NCI-H345 (cell line): ENCODE measurements at regions not wholly inside any gene's neighbourhood (a gene's known extent, or its start where the extent isn't known, plus 50 kb on each side); places are given as distances from the start of the nearest gene placed in this dataset.

Experiments used
- DNase-seq: peaks from one replicate; lab custom pipeline; 2025; lab: John Stamatoyannopoulos, UW

- DNase-seq = no peak
These were observed 49.9 kb downstream of the SYNE3 start for GRCh38 chr14:95466506-95466905.

DNA sequence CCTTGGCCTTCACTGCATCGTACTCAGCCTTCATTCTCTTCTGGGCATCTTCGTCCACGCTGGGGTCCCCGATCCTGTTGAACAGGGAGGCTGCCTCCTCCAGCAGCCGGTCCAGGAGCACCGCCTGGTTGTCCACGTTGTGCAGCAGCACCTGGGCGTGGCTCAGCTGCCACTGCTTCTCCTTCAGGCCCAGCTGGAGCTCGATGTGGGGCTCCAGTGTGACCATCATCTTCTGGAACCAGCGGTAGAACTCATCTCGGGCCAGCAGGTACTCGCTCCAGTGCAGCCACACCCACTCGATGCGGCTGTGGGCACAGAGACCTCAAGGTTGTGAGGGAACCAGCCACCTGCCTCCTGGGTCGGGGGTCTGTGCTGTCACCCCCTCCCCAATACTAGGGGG lies 50.5 kb downstream of the SYNE3 start:
- no peak for DNase-seq

- no peak for DNase-seq
These were observed 51.1 kb downstream of the SYNE3 start for GRCh38 chr14:95465358-95465757.

GRCh38 chr14:95464514-95464913 lies 51.9 kb downstream of the SYNE3 start:
- DNase-seq = no peak

- DNase-seq = no peak
These were observed 52.3 kb downstream of the SYNE3 start for GRCh38 chr14:95464103-95464502.

DNA sequence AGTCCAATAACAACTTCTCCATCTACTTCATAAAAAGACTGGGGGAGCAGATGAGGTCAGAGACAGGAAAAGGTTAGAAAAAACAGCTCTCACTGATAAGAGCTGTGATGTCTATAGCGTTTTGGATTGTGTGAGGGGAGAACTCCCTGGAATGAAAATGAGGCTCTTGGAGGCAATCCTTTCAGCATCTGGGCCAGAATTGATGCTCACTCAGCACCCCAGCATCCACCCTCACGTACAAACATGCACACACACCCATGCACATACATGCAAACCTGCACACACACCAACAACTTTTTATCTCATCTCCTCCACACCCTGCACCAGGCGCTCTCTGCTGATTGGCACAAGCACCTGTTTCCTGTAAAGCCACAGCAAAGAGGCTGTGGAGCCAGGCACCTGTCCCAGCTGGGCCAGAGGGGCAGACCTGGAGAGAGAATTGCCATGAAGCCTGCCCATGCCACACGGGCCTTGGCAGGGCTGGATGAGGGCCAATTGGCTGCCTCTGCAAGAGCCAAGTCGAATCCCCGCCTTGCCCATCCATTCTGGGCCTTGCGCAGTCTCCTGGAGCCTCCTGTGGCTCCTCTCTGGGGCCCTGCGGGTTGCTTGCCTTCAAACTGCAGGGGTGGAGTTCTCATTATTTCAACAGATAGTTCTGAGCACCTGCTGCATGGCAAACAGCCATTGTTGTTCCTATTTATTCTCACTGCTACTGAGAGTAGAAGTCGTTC lies 53.1 kb downstream of the SYNE3 start:
- DNase-seq = peak; percentile 98

GRCh38 chr14:95462491-95462890 lies 54.0 kb downstream of the SYNE3 start:
- DNase-seq = no peak

DNA sequence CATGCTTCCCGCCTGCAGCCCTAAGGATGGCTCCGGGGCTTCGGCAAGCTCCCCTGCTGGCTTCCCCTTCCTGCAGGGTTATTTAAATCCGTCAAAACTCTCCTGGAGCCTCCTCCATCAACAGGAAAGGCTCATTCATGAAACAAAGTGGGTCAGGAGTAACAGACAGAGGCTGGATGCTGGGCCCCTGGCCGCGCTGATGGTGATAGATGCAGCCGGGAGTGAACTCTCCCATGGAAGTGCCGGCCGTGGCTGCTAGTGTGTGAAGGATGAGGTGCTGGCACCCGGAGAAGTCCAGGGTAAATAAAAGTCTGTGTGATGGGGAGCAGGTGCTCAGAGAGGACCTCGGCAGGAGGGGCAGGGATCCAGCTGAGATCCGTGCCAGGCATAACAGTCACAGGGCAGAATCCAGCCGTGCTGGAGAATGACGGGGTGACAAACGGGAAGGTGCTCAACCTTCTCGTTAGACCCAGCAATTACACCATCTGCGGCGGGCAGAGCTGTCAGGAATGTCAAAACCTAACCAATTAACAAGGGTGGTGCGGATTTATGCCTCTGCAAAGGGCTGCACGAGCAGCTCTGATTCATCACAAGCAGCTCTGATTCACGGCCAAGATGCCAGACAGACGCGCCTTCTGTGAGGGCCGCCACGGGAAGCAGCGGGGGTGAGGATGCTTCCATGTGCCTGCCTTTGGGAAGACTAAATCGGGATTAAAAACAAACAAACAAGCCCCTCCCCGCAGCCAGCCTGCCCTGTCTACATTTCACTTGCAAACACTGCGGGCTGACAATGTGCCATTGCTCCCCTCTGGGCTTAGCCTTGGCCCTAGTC lies 55.6 kb downstream of the SYNE3 start:
- peak; percentile 94 for DNase-seq

GRCh38 chr14:95458906-95459305 lies 57.5 kb downstream of the SYNE3 start:
- DNase-seq = no peak

- DNase-seq = no peak
These were observed 58.0 kb downstream of the SYNE3 start for GRCh38 chr14:95458459-95458858.

DNA sequence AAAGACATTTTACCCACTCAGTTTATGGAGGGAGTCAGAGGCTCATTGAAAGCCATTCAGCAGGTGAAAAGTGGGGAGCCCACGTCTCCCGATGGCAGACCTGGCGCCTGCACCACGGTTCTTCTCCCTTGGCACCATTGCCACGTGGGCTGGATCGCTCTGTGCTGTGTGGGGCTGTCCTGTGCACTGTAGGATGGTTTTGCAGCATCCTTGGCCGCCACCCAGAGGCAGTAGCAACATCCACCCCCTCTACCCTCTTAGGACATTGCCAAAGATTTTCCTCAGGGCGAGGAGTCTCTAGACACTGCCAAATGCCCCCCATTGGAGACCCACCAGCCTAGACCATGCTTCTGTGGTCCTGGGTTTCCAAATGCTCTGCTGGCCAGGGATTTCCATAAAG lies 60.2 kb downstream of the SYNE3 start:
- DNase-seq = no peak

GRCh38 chr14:95455246-95455645 lies 61.2 kb downstream of the SYNE3 start:
- no peak for DNase-seq

DNA sequence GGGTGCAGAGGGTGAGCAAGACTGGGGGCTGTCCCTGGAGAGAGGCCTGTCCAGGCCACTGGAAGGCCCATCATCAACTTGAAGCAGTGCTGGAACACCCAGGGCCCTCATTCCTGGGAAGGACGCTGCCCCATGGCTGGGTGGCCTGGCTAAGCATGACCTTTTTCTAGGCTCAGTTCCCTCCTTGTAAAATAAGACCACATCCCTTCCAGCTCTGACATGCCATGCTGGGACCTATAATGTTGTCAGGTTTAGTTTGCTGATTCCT lies 62.8 kb downstream of the SYNE3 start:
- DNase-seq = no peak

DNA sequence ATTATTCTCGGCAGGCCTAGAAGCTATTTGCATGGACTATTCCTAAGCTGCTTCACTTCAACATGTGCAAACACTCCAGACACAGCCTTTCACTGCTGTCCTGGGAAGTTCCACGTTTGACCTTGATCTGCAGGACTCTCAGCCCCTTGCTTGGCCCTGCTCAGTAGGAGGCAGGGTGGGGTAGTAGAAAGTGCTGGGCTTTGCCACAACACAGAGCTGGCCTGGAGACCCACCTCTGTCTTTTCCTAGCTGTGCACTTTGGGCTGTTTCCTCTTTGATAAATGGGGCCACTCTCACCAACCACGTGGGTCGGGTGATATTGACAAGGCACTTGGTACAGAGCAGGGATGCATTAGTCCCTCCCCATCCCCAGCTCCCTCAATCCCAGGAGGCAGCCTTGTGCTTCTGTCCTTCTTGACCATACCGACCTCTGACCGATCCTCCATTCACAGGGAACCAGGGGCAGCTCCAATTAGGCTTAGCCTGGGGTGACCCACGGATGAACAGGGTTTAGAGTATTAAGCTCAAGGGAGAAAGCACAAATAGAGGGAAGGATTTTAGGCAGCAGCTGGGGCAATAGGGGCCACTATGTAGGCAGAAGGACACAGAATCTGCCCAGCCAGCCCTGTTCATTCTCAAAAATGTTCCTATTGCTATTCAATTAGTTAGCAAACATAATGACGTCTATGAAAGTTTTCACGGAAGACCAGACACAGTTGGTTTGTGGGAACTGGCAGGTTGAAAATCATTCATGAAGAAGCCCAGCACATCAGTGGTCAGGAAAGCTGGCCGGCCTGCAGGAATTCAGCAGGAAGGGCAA lies 63.3 kb downstream of the SYNE3 start:
- peak; percentile 27 for DNase-seq

DNA sequence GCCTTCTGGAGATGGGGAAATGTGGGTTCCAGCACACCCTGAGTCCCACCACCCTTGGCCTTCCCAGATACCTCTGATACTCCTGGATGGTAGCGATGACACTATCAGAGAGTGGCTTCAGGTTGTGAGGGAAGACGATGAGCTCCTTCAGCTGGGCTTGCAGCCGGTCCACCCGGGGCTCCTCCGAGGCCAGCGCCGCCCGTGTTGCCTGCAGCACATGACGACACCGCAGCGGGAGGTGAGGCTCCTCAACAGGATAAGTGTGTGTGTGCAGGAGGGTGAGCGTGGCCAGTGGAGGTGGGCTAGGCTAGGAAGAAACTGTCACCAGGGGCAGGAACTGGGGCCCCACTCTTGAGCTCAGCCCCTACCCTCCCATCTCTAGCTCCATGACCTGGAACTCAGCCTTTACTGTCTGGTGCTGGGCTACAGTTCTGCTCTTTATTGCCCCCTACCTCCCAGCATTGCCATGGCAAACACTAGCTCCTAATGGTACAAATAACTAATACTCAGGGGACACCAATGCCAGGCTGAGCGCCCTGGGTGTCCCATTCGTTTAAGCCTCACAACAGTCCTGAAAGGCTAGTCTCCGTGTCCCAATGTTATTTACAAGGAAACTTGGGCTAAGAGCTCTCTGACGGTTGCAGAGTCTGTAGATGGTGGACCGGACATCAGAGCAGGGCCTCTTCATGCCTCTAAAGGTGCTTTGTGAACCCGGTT lies 64.1 kb downstream of the SYNE3 start:
- DNase-seq = peak; percentile 15

DNA sequence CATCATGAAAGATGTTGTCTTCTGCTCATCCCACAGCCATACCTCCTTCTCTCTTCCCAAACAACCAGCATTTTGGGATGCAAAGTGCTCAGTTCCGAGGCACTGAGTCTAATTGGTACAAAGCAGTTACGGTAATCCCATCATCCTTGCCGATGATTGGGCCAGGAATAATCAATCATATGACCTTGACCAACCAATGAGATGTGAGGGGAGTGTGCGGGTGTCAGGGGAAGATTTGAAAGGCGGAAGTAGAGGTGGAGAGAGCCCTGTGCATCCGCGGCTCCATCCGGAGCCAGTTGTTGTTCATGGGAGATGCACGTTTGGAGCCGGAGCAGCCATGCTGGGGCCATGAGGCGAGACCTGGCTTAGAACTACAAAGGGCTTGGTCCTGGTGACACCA lies 67.3 kb downstream of the SYNE3 start:
- no peak for DNase-seq

GRCh38 chr14:95446470-95446869 lies 70.0 kb downstream of the SYNE3 start:
- DNase-seq = no peak

DNA sequence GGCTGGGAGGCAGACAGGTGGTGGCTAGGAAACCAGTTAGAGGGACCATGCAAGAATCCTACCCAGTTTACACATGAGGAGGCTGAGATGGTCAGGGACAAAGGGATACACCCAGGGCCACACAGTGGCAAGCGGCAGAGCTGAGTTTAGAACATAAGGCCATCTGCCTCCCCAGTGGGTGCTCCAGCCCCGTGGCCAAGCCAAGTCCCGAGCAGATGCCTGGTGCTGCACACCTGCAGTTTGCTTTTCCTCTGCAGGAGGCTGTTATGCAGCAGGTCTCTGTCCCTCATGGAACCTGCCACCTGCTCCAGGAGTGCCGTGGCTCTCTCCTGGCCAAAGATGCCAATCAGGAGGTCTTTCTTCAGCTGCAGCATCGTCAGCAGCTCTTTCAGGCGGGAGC lies 70.8 kb downstream of the SYNE3 start:
- DNase-seq = peak; percentile 85

DNA sequence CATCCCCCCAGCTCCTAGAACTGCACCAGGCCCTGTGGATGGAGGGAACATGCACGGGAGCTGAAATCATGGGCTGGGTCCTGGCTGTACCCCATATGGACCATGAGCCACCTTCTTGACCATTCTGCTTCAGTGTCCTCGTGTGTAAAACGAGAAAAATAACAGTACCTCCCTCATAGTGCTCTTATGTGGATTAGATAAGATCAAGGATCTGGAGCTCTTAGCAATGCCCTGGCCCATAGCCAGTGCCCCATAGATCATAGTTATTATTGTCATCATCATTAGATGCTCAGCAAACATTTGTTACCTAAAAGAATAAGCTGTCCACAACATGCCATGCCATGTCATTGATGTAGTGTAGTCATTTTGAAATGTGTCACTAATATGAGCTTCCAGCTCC lies 71.3 kb downstream of the SYNE3 start:
- DNase-seq = no peak

DNA sequence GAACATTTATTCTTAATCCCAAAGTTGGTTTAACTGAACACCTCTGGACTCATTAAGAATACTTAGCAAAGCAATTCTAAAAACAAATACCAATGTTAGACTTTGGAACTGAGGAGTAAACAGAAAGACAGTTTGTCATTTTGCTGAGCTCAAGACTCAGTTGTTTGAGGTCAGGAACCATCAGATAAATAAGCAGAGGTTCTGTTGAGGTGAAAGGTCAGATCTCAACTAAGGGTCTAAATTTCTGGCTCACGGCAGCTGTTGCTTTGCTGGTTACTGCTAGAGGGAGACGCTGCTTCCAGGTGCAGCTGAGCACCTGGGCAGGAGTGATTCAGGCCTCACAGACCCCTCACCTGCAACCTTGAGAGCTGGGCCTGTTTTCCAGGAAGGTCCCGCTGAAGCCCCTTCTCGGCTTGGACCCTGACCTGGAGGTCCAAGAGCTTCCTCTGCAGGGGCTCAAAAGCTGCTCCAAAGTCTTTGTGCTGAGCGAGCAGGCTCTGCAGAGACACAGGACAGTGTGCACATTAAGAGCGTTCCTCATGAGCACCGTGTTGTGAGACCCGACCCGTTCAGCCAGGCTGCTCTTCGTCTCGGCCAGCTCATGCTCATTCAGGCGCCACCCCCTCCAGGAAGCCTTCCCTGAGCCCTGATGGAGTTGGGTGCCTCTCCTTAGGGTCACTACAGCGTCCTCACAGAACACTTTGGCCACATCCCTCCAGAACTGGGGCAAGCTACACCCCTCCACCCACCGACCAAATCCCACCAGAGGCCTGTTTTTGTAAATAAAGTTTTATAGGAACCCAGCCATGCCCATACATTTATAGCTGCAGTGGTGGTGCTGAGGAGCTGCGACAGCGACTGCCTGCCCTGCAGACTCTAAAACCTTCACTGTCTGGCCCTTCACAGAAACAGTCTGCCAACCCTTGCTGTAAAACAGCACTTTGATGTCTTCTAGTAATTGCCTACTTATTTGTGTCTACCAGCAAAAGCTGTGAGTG lies 72.0 kb downstream of the SYNE3 start:
- DNase-seq = no peak

- peak; percentile 82 for DNase-seq
These were observed 73.8 kb downstream of the SYNE3 start for GRCh38 chr14:95442633-95443021.
